Forelimb muscle (tissue), 1 donor: ENCODE measurements at regions not wholly inside any gene's neighbourhood (a gene's known extent, or its start where the extent isn't known, plus 50 kb on each side); places are given as distances from the start of the nearest gene placed in this dataset.
A peak's percentile ranks its signal among the peaks of the same experiment; 100 is the strongest.
"Not testable (repeated sequence)": the region's sequence is repeated elsewhere in the genome, so short reads cannot be mapped to it uniquely, and the experiment has no call there.

Source experiments
- DNase-seq: peaks from one replicate; pipeline ENCODE4 v3.0.0-alpha.2; 2013; ENCODE audit warnings: low read depth

DNA sequence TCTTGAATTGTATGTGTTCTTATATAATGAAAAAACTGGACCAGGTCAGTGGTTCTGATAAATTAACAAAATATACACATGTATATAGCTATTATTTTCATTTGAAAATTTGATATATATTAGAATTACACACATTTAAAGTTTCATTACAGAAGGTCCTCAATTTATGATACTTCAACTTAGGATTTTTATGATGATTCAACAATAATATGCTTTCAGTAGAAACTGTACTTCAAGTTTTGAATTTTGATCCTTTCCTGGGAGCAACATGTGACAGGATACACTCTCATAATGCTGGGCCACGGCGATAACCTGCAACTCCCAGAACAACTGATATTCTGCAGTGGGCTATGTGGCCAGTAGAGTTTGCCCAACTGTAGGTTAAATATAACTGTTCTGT is 344.7 kb downstream of the TAF11L14 start:
- DNase-seq, result no peak

DNA sequence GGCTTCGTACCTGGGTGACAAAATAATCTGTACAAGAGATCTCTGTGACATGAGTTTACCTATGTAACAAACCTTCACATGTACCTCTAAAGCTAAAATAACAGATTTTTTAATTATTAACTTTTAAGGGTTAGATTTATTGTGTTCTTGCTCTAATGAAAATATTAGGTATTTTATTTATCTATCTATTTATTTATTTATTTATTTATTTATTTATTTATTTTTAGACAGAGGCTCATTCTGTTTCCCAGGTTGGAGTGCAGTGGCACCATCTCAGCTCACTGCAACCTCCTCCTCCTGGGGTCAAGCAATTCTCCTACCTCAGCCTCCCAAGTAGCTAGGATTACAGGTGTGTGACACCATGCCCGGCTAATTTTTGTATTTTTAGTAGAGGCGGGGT is 348.4 kb downstream of the TAF11L14 start:
- DNase-seq, result not testable (repeated sequence)

DNA sequence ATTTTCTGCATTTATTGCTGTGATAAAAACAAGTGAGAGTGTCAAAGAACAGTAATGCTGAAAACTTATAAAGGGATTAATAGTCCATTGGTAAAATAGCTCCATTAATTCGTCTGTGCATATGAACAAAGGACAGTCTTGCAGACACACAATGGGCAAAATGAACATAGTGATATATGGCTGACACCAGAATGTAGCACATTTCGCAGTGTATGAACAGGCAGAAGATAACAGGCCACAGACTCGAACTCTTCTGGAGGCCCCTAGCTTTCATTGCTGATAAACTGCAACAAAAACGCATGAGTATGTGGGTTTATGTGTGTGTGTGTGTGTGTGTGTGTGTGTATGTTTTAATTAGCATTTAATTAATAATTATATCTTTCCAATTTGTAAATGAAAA is 354.8 kb downstream of the TAF11L14 start:
- no peak for DNase-seq

DNA sequence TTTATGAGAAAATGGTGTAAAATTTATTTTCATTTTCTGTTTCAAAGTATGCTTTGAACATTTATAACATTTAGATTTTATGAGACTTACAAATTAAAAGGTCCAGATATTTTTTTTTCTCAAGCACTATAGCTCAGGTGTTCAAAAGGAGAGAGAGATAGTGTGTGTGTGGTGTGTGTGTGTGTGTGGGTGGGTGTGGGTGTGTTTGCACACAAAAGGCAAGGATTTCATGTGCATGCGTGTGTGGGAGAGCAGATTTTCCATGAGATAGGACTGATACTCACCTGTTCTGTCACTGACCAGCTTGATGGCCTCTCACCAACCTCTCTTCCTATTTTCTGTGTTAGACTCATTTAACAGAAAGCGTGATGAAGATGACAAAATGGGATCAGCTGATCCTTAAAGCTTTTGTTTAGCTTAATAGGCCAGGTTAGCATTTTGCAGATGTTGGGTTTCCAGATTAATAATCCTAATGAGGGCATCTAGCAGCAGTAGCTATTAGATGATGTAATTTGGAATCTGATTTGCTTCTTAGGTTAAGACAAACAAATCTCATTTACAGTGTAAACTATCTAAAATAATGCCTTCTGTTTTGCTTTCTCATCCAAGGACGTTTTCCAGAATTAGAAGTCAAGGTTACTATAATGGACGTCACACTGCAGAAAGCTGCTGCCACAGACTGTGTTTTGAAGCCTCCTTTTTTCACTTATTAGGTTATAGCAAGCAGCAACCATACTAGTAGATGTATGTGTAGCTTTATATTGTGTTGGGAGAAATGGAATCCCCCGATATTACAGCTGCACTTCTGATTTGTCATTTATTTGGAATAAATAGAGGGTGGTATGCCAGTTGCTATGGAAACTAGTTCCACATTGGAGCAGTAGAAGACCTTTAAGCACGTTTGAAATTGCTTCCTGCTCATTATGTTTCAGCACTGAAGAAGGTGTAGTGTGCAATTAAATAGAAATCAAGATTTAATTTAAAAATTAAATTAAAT is 355.6 kb downstream of the TAF11L14 start:
- peak; percentile 26 for DNase-seq

DNA sequence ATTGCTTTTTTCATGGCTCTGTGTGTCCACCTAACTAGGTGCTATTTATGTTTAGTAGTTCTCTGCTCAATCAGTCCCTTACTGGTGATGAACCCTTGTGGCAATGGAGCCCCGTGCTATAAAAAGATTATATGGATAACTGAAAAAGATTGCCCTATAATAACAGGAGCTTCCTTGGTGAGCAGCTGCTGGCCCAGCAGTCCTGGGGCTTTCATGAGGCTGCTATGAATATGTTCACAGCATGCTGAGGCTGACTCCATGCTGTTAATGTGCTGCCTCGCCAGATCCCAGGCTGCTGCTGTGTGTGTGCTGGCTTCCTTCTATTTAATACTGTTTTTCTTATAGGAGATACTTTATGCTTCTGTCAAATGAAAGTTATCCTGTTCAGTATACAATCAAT is 357.5 kb downstream of the TAF11L14 start:
- no peak for DNase-seq

DNA sequence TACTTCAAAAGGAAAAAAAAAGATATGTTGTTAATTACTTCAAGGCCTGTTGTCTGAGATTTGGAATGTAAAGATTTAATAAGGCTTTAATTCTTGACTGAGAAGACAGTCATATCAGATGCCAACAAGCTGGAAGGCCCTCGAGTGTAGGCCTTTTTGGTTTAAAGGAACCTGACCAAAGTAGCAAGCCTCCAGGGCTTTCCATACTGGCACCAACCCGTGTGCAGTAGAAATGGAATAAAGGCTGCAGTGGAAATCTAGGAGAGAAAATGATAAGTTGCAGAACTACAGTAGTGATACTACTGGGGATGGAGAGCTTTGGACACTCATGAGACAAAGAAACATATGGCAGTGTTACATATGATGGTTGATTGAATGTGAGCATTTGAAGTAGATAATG is 358.0 kb downstream of the TAF11L14 start:
- DNase-seq, result no peak

DNA sequence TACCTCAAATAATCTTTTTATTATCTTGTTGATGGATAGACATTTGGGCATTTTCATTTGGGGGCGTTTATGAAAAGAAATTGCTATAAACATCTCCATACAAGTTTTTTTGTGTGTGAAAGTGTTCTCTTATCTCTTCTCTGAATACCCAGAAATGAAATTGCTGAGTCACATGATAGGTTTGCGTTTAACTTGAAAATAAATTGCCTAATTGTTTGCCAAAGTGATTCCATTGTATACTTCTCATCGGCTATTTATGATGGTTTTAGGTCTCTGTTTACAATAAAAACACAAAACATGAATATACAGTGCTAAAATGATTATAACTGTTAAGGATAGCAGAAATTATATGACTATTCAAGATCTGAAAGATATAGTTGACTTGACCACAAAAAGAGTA is 361.7 kb downstream of the TAF11L14 start:
- DNase-seq, result no peak

DNA sequence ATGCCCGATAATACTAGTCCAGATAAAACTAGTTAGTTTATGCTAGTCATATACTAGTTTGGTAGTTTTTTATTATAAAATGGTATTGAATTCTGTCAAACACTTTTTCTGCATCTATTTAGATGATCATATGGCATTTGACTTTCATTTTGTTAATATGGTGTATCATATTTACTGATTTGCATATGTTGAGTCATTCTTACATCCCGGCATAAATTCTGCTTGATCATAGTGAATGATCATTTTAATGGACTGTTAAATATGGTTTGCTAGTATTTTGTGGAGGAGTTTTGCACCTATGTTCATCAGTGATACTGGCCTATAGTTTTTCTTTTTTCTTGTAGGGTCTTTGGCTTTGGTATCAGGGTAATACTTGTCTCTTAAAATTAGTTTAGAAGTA is 365.6 kb downstream of the TAF11L14 start:
- no peak for DNase-seq

DNA sequence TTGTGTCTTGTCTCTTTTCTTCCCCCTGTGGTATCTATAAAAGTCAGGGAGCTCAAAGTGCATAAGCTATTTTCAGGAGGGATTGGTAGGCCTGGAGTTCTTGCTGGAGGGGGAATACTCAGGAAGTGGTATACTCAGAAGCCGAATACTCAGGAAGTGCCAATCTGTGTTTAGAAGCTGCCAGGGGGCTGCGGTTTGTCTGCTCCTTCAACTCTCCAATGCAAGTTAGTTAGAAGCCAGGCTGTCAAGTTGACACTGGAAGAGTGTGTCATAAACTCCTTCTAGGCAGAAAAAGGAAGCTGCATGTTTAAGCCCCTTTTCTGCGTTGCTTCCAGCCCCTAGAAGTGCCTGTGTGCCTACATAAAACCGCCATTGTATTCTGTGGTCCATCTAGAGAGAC is 366.5 kb downstream of the TAF11L14 start:
- DNase-seq, result no peak

DNA sequence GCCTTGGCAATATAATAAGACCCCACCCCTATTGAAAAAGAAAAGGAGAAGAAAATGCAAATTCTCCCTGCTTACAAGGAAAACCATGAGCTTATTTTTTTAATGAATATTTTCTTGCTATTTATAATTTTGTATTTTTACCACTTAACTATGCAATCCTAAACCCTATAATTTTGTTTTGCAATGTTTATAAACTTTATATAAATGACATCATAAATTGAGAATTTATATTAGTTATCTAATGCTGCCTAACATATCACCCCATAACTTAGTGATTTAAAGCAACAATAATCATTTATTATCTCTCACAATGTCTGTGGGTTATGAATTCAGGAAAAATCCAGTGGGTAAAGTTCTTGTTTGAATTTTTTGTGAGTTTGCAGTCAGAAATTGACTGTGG is 369.1 kb downstream of the TAF11L14 start:
- DNase-seq, result no peak

DNA sequence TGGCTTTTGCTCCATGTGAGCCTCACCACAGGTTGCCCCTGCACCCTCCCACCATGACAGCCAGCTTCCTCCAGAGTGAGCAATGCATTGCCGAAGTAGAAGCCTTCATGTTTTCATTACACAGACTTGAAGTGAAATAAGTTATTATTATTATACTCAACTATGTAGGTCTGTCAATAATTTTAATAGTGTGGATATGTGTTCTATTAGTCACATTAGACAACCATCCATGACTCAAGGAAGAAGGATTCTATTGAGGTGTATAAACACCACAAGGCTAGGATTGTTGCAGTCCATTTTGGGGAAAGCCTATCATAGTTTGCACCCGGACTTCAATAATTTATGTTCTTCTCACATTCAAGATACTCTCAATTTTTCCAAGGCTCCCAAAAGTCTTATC is 369.5 kb downstream of the TAF11L14 start:
- DNase-seq, result no peak

DNA sequence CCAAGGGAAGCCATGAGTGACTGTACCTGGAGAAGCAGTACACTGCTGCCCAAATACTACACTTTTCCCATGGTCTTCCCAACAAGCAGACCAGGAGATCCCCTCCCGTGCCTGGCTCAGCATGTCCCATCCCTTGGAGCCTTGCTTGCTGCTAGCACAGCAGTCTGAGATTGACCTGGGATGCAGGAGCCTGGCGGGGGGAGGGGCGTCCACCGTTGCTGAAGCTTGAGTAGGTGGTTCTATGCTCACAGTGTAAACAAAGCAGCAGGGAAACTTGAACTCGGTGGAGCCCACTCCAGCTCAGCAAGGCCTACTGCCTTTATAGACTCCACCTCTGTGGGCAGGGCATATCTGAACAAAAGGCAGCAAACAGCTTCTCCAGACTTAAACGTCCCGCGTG is 372.0 kb downstream of the TAF11L14 start:
- DNase-seq, result not testable (repeated sequence)

DNA sequence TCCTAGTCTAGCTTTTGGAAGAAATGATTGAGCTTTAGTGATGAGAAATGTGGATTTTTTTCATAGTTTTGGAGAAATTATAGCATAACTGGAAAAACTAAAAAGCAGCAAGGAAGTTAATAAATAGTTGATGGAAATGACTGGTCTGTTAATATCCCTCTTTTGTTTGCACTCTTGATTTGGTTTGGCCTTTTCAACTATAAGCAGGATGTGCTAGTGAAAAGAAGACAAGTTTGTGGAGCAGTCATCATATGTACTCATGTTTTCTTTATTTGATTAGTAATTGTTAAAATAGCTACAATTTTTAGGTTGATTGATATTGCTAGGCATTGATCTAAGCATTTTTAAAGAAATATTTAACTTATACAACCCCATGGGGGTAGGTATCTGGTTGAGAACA is 374.7 kb downstream of the TAF11L14 start:
- no peak for DNase-seq

DNA sequence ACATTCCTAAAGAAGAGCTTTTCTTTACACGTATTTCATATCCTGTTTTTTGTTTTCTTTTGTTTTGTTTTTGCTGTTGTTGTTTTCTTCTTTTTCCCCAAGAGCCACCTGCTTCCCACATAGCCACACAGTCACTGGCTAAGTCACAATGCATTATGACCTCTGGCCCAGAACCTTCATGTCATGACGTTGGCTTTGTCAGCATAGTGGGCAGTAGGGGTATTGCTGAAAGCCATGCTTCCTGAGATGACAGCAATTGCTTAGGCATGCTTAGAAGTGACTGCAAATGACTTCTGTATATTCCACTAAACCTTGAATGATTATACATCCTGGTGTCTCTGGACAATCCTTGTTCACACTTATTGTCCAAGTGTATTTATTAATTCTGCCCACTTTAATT is 375.8 kb downstream of the TAF11L14 start:
- no peak for DNase-seq

DNA sequence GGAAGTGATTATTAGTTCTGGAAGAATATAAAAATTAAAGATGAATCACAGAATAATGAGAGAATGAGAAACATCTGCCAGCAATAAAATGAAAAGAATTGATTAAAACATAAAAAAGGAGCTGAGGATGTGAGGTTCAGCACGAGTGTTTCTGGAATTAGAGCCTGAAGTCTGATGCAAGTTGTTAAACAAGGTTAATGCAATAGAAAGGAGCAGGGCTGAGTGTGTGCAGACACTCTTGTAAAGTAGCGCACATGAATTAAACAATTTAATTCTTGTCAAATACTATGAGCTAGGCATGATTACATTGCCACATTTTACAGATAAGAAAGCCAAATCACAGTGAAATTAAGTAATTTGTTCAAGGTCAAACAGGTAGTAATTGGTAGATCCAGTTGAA is 384.2 kb downstream of the TAF11L14 start:
- DNase-seq, result no peak

DNA sequence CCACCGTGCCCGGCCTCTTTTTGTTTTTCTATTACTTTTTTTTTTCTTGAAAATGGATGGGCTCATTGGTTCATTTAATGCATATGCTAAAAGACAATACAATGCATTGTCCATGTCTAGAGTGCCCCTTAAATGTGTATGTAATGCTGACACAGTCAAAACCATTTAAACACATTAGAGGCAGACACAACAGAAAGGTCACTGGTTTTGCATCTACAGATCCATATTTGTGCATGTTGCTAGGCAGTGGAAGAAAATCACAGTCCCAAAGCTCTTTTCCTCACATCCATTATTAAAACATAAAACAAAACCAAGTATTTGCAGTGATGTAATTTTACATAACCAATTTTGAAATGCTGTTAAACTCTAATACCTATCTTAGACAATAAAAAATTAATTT is 389.0 kb downstream of the TAF11L14 start:
- DNase-seq, result peak; percentile 44

DNA sequence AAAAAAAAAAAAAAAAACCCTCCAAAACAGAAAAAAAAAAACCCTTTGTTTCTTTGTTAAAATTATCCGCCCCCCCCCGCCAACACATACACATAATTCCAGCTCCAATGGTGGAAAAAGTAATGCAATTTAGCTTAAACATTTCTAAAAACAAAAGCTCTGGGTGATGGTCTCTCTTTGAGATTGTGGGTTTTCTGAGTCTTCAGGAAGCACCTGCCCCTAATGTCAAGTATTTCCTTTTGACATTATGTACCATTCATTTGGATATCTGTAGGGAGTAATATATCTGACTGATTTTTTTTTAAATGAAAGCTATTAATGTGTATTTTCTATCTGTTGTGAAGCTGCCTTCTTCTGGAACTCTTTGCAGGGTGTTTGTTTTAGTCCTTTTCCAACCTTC is 389.7 kb downstream of the TAF11L14 start:
- no peak for DNase-seq

DNA sequence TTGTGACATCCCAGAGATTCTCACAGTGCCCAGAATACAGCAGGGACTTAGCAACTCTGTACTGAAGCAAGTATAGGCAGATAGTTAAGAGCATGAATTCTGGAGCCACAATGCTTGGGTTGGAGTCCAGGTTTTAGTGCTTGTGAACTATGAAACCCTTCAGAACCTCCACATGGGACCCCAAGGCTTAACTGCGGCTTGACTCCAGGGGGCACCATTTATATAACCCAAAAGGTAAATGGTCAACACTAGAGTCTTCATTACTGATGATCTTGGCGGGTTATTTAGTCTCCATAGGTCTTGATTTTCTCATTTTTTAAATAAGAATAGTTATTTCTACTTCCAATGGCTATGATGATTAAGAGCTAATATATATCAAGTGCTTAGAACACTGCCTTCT is 390.3 kb downstream of the TAF11L14 start:
- DNase-seq, result no peak

DNA sequence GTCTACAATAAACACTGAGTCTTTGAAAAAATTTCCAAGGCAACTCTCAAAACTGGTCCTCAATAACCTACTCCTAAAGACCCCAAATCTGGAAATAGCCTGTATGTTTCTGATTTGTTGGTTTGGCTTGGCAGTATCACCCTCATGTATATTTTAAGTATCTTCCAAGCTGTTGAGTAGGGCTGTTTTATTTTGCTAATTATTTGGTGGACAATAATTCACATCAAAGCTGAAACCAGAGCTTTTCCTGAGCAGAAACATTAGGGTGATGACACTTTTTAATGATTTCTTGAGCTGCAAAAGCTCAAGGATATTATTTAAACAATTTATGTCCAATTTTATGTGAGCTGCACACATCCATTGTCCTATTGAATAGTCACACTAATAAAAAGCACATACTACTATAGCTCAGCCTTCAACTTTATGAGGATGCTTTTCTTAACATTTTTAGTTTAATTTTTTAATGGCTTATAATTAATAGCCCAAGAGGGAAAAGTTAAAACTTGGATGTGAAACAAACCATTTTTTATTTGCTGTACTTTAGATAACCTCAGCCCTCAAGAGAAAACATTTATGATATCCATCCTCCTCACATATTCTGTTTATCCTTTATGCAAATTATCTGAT is 393.1 kb downstream of the TAF11L14 start:
- DNase-seq, result no peak

DNA sequence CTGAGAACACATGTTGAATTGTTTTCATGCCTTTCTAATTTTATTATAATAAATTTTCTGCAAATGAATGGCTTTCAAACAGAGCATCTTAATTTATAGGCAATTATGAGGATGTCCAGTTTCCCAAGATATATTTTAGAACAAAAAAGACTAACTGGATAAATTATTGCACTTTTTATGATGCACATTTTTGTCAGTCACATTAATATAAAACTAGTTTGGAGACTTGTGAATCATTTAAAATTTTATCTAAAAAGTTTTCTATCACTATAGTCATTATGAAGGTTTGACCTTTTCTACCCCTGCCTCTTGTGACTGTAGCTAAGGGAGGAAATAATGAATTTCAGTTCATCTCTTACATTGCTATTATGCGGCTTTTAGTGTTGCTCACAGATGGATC is 393.8 kb downstream of the TAF11L14 start:
- DNase-seq, result no peak

DNA sequence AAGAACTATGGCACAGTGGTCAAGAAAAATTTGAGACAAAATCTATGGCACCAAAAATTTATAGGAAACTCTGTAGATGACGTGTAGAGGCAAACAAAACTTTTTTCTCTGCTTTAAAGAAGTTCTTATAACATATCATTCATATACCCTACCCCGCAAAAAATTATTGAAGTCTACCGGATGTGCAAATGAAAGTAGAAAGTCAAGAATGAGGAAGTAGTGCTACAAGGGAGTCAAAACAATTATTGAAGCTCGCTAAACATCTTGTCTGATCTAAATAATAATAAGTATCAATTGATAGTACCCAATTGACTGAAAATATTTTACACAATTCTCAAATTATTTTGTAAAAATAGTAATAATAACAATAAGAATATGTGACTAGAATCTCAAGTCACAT is 398.5 kb downstream of the TAF11L14 start:
- DNase-seq, result no peak

DNA sequence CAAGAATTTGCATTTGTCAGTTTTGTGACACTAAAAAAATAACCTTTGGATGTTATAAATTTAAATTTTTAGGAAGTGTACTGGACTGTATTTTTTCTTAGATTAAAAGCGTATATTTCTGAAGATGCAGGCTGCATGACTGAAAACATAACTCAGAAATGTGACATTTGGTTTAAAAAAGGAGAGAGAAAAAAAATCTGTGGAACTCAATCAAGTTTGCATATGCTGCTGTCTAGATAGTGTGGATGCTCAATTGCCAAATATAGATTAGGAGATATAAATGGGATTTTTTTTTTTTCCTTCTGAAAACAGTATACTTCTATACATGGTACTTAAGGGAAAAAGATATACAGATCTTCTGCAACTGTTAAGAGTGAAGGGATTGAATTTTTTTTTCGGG is 402.3 kb downstream of the TAF11L14 start:
- no peak for DNase-seq

DNA sequence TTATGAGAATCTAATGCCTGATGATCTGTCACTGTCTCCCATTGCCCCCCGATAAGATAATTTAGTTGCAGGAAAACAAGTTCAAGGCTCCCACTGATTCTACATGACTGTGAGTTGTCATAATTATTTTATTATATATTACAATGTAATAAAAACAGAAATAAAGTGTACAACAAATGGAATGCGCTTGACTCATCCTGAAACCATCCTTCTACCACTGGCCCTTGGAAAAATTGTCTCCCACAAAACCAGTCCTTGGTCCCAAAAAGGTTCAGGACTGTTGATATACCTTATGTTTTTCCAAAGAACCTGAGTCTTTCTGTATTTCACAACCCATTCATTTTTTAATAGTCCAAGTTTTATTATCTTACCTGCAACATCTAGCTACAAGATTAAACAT is 403.5 kb downstream of the TAF11L14 start:
- no peak for DNase-seq
